Bronchial epithelial cell (primary cell): ENCODE measurements at regions not wholly inside any gene's neighbourhood (a gene's known extent, or its start where the extent isn't known, plus 50 kb on each side); places are given as distances from the start of the nearest gene placed in this dataset.
A peak's percentile ranks its signal among the peaks of the same experiment; 100 is the strongest.

Source experiments
- DNase-seq: peaks from one replicate; pipeline ENCODE4 v3.0.0-alpha.2; 2010; ENCODE audit warnings: low read depth
- FAIRE-seq: peaks from 2 replicates; lab custom pipeline; 2011; peaks lifted over from hg19 to GRCh38; lab: Jason Lieb, UNC
- H3K27me3 ChIP-seq: 2 replicates; pipeline ENCODE4 v1.5.1; 2011; ENCODE audit warnings: low read length; ENCODE audit not compliant: control insufficient read depth, insufficient read depth
- H3K36me3 ChIP-seq: 2 replicates; pipeline ENCODE4 v1.5.1; 2011; ENCODE audit warnings: low read length; ENCODE audit not compliant: control insufficient read depth, insufficient read depth
- H3K4me3 ChIP-seq: 2 replicates; pipeline ENCODE4 v1.5.1; 2011; ENCODE audit warnings: mild to moderate bottlenecking, low read depth, low read length, control low read depth
- TF ChIP-seq, protein P1 (sequence below): IDR thresholded peaks from 2 replicates; pipeline ENCODE4 v1.5.1; 2011; ENCODE audit warnings: mild to moderate bottlenecking, moderate library complexity, low read length, control low read depth, inconsistent platforms; ENCODE audit not compliant: insufficient read depth, severe bottlenecking

DNA sequence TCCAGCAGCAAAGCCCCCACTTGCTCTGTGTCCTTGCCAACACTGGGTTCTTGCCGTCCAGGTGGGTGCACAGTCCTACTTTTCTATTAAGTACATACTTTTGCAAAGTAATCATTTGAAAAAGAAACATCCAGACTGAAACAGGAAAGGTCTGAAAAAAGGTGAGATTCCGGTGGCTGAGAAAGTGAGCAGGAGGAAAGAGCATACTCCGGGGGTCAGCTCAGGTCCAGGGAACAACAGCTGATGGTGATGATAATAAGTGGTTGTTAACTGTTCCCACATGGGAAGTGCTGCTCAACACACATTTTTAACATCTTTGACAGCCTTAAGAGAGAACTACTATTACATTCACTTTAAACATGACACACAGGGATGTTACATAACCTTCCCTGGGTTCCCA, 86.1 kb upstream of the UXS1 start:
- FAIRE-seq: no peak
- TF ChIP-seq, protein P1, sequence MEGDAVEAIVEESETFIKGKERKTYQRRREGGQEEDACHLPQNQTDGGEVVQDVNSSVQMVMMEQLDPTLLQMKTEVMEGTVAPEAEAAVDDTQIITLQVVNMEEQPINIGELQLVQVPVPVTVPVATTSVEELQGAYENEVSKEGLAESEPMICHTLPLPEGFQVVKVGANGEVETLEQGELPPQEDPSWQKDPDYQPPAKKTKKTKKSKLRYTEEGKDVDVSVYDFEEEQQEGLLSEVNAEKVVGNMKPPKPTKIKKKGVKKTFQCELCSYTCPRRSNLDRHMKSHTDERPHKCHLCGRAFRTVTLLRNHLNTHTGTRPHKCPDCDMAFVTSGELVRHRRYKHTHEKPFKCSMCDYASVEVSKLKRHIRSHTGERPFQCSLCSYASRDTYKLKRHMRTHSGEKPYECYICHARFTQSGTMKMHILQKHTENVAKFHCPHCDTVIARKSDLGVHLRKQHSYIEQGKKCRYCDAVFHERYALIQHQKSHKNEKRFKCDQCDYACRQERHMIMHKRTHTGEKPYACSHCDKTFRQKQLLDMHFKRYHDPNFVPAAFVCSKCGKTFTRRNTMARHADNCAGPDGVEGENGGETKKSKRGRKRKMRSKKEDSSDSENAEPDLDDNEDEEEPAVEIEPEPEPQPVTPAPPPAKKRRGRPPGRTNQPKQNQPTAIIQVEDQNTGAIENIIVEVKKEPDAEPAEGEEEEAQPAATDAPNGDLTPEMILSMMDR: no peak
- H3K4me3 ChIP-seq: no peak overlapping the region
- no peak for DNase-seq
- no peaks in the 10 kb centered on the region for H3K36me3 ChIP-seq
- peaks cover 2% of the 10 kb centered on the region for H3K27me3 ChIP-seq

DNA sequence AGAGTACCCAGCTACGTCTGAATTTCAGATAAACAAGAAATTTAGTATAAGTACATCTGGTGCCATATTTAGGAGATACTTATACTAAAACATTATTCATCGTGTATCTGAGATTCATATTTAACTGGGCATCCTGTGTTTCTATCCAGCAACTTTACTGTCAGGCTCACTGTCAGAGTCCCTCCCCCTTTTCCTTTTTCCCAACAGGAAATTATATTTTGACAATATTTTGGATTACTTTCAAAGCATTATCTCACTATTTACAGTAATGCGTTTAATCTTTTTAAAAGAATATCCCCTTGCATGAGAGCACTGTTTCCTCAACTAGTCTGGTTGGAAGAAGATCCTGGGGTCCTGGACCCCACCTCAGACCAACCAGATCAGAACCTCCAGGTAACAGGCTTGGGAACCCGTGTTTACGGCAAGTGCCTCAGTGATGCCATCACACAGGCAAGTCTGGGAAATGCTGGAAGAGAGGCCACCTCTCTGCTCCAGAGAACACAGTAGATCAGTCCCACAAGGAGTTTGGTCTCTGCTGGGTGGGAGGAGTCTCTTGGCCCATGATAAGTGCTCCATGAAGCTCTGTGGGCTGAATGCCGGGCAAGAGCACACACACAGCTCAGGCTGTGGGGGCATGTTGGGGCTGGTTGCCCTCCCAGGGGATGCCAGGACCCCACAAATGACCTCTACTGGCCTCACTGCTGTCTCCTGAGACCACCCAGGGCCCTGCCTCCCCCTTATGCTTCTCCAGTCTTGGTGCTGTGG, 84.2 kb upstream of the UXS1 start:
- FAIRE-seq (no peak), DNase-seq (no peak)
- Histone ChIP-seq H3K27me3 (peaks cover 2% of the 10 kb centered on the region), H3K4me3 (no peak overlapping the region), H3K36me3 (no peaks in the 10 kb centered on the region)
- TF ChIP-seq, protein P1: no peak

DNA sequence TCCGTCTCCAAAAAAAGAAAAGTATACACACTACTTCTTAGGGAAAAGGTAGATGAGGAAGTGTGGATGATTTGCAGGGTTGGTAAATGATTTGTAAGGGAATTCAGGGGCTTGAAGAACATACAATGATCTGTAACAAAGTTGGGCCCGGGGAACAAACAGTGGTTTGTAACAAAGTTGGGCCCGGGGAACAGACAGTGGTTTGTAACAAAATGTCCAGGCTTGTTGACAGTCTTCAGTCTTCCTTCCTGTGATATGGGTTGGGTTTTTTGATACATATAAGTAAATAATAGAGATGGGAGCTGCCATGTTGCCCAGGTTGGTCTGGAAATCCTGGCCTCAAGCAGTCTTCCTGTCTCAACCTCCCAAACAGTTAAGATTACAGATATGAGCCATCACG, 83.3 kb upstream of the UXS1 start:
- no peak overlapping the region for H3K4me3 ChIP-seq
- FAIRE-seq (no peak), DNase-seq (no peak)
- H3K36me3 ChIP-seq: no peaks in the 10 kb centered on the region
- peaks cover under 1% of the 10 kb centered on the region for H3K27me3 ChIP-seq
- TF ChIP-seq, protein P1: no peak

DNA sequence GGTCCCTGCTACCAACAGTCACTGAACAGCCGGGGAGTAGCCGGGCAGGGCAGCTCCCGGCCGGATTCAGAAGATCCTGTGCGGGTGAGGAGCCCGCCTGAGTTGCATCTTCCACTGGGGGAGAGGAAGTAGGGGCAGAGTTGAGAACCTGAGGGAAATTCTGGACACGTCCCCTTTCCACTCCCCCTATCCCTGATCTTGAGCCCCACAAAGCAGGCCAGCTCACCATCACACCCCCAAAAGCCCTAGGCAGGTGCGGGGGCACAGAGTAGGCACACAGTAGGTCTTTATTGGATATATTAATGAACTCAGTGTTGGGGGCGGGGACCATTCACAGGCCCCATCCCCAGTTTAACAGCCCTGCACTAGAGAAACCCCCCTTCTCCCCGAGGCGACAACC, 81.9 kb upstream of the UXS1 start:
- no peak for FAIRE-seq
- Histone ChIP-seq H3K36me3 (no peaks in the 10 kb centered on the region), H3K4me3 (no peak overlapping the region), H3K27me3 (no peaks in the 10 kb centered on the region)
- TF ChIP-seq, protein P1: no peak
- DNase-seq: no peak

DNA sequence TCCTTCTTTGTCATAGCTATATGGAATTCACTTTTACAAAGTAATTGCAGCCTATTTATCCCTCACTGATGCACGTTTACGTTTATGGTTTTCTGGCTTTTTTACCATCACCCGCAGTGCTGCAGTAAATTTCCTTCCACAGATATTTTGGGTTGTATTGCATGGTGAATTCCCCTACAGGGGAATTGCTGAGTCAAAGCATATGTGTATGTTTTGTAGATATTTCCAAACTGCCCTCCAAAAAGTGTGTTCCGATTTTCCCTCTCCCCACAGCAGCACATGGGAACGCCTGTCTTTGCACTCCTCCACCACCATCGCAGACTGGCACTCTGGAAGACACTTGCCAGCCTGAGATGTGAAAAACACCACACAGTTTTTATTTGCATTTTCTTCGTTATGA, 80.6 kb upstream of the UXS1 start:
- no peaks in the 10 kb centered on the region for H3K36me3 ChIP-seq
- no peaks in the 10 kb centered on the region for H3K27me3 ChIP-seq
- H3K4me3 ChIP-seq: no peak overlapping the region
- TF ChIP-seq, protein P1: no peak
- FAIRE-seq (no peak), DNase-seq (no peak)

DNA sequence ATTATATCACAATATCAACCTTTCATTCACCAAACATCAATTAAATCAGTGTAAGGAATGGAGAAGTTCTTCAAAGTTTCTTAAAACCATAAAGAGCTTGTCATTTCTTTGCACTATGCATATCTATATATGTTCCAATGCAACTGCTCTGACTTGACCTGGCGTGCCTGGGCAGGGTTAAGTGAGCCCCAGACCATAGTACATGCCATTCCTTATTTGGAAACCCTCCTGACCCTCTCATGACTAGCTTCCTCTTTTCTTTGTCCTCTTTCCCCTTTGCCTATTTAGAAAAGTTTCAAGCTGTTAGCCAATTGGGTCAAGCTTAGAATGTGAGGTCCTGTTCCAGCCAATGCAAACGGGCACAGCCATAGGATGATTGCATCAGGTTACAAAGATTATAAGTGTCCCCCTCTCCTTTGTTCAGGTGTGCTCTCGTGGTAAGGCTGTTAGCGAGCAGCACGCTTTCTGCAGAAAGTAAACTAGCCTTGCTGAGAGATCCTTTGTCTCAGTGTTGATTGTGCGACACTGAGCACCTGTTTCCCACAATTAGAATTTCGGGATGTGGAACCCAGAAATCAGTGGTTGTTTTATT, 78.2 kb upstream of the UXS1 start:
- Histone ChIP-seq H3K27me3 (no peaks in the 10 kb centered on the region), H3K36me3 (no peaks in the 10 kb centered on the region), H3K4me3 (no peak overlapping the region)
- DNase-seq: peak; percentile 86
- TF ChIP-seq, protein P1: no peak
- FAIRE-seq: no peak
